ENCODE measurements at regions not wholly inside any gene's neighbourhood (a gene's known extent, or its start where the extent isn't known, plus 50 kb on each side); places are given as distances from the start of the nearest gene placed in this dataset.

DNA sequence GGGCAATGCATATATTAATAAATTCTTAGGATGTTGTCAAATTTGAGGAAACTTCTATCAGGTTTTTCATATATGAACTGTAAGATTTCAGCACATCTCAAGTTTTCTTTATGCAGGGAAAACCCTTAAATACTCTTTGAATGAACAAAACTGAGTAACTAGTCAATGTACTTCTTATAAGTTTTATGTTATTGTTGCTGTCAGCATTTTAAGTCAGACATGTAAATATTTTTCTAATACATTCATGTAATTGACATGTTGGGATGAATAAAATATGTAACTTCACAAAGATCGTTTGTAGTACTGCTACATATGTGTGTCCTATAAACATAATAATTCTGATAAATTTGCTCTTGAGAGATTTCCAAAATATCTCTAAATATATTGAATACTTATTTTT lies 109.6 kb downstream of the BMP4 start:
- TF ChIP-seq, protein P1, sequence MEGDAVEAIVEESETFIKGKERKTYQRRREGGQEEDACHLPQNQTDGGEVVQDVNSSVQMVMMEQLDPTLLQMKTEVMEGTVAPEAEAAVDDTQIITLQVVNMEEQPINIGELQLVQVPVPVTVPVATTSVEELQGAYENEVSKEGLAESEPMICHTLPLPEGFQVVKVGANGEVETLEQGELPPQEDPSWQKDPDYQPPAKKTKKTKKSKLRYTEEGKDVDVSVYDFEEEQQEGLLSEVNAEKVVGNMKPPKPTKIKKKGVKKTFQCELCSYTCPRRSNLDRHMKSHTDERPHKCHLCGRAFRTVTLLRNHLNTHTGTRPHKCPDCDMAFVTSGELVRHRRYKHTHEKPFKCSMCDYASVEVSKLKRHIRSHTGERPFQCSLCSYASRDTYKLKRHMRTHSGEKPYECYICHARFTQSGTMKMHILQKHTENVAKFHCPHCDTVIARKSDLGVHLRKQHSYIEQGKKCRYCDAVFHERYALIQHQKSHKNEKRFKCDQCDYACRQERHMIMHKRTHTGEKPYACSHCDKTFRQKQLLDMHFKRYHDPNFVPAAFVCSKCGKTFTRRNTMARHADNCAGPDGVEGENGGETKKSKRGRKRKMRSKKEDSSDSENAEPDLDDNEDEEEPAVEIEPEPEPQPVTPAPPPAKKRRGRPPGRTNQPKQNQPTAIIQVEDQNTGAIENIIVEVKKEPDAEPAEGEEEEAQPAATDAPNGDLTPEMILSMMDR (conservative IDR thresholded peaks at IDR 0.05 in 1 of 2, IDR thresholded peaks at IDR 0.05 in 1 of 2; ENCODE audit: low read depth in 1 of 2, low read length in 2 of 2), result no peak
- no peak for TF ChIP-seq EZH2 (IDR thresholded peaks at IDR 0.05; ENCODE audit: low read length, missing control alignments)
- Histone ChIP-seq H4K20me1 (ENCODE audit: control insufficient read depth, extremely low read depth, insufficient read depth, low read length) (no peaks in the 10 kb centered on the region), H2AFZ (ENCODE audit: low read length) (no peak overlapping the region), H3K4me3 (replicated peaks in 1 of 4; ENCODE audit: control extremely low read depth in 1 of 4, insufficient read depth in 1 of 4, low read depth in 3 of 4, low read length in 4 of 4) (no peak overlapping the region), H3K36me3 (ENCODE audit: control insufficient read depth, insufficient read depth, low read length) (no peaks in the 10 kb centered on the region), H3K4me1 (ENCODE audit: control insufficient read depth, extremely low read depth, insufficient read depth, low read length) (no peaks in the 10 kb centered on the region), H3K4me2 (ENCODE audit: extremely low read depth, insufficient read depth, low read length) (no peak overlapping the region), H3K9me3 (ENCODE audit: control insufficient read depth, insufficient read depth, low read depth, low read length) (no peaks in the 10 kb centered on the region), H3K79me2 (ENCODE audit: control insufficient read depth, insufficient read depth, low read length) (no peaks in the 10 kb centered on the region), H3K27ac (ENCODE audit: insufficient read depth, low read length) (no peak overlapping the region), H3K9ac (ENCODE audit: insufficient read depth, low read length) (no peak overlapping the region), H3K27me3 (ENCODE audit: control insufficient read depth, insufficient read depth, low read length) (no peaks in the 10 kb centered on the region)
- no peak for DNase-seq (ENCODE audit: low read depth in 2 of 2)

DNA sequence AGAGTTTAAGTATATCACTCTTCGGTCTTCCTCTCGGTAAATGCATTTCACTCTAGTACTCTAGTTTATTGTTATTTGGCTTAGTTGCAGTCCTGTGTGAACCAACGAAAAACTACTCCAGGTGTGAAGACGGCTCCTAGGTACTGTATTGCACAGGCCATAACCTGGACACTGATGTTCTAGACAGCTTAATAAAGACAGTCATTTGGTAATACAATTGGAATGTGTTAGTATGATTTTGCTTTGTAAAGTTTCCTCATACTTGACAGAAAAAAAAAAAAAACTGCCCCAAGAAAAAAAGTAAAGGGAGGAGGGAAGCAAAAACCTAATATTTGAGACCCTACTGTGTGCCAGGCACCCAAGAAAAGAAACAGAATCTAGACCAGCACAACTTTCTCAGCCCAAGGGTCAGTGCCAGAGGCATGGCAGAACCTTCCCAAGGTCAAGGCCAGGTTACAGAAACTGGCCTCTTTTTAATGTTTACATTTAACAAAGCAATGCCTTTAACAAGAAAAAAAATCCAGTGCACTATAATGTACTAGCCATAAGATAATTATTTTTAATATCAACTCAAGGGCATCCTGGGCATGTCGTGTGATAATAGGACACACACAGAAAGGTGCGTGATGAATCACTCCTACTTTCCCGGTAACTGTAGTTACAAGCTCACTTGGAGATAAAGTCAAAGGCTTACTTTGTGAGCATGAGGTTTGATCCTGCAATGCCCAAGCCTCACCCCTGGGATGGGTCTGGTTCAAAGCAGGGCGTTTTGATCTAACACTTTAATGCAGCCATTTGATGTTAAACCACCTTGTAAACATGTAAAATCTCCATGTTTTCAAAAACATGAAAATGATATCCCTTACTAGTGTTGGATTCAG lies 110.6 kb downstream of the BMP4 start:
- no peak overlapping the region for H3K4me2 ChIP-seq (ENCODE audit: extremely low read depth, insufficient read depth, low read length)
- H3K79me2 ChIP-seq (ENCODE audit: control insufficient read depth, insufficient read depth, low read length), result no peaks in the 10 kb centered on the region
- no peaks in the 10 kb centered on the region for H3K9me3 ChIP-seq (ENCODE audit: control insufficient read depth, insufficient read depth, low read depth, low read length)
- H3K4me1 ChIP-seq (ENCODE audit: control insufficient read depth, extremely low read depth, insufficient read depth, low read length), result no peaks in the 10 kb centered on the region
- no peak overlapping the region for H2AFZ ChIP-seq (ENCODE audit: low read length)
- no peak overlapping the region for H3K9ac ChIP-seq (ENCODE audit: insufficient read depth, low read length)
- DNase-seq (ENCODE audit: low read depth in 2 of 2), result no peak
- no peaks in the 10 kb centered on the region for H3K36me3 ChIP-seq (ENCODE audit: control insufficient read depth, insufficient read depth, low read length)
- H3K27me3 ChIP-seq (ENCODE audit: control insufficient read depth, insufficient read depth, low read length), result no peaks in the 10 kb centered on the region
- no peaks in the 10 kb centered on the region for H4K20me1 ChIP-seq (ENCODE audit: control insufficient read depth, extremely low read depth, insufficient read depth, low read length)
- H3K27ac ChIP-seq (ENCODE audit: insufficient read depth, low read length), result no peak overlapping the region
- TF ChIP-seq EZH2 (IDR thresholded peaks at IDR 0.05; ENCODE audit: low read length, missing control alignments), result no peak
- TF ChIP-seq, protein P1 (conservative IDR thresholded peaks at IDR 0.05 in 1 of 2, IDR thresholded peaks at IDR 0.05 in 1 of 2; ENCODE audit: low read depth in 1 of 2, low read length in 2 of 2), result no peak
- H3K4me3 ChIP-seq (replicated peaks in 1 of 4; ENCODE audit: control extremely low read depth in 1 of 4, insufficient read depth in 1 of 4, low read depth in 3 of 4, low read length in 4 of 4), result no peak overlapping the region

DNA sequence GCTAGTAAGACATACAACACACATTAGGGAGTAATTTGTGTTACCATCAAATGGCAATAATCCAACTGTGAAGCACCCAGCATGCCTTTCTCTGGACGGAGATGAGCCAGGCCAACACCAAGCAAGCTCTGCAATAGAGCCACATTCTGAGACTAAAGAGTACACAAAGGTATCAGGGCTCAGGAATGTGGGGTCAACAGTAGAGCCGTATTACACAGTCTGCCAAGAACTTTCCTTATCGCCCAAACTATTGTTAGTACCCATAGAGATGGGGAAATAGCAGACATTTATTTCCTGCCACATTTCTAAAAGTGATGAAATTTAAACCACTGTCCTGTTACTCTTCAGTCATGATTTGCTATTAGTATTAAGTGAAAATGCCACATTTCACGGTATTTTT lies 113.7 kb downstream of the BMP4 start:
- Histone ChIP-seq H3K9me3 (ENCODE audit: control insufficient read depth, insufficient read depth, low read depth, low read length) (no peaks in the 10 kb centered on the region), H3K4me1 (ENCODE audit: control insufficient read depth, extremely low read depth, insufficient read depth, low read length) (no peaks in the 10 kb centered on the region), H3K4me3 (replicated peaks in 1 of 4; ENCODE audit: control extremely low read depth in 1 of 4, insufficient read depth in 1 of 4, low read depth in 3 of 4, low read length in 4 of 4) (no peak overlapping the region), H3K36me3 (ENCODE audit: control insufficient read depth, insufficient read depth, low read length) (no peaks in the 10 kb centered on the region), H3K27me3 (ENCODE audit: control insufficient read depth, insufficient read depth, low read length) (no peaks in the 10 kb centered on the region), H2AFZ (ENCODE audit: low read length) (no peak overlapping the region), H3K27ac (ENCODE audit: insufficient read depth, low read length) (no peak overlapping the region), H3K79me2 (ENCODE audit: control insufficient read depth, insufficient read depth, low read length) (no peaks in the 10 kb centered on the region), H3K9ac (ENCODE audit: insufficient read depth, low read length) (no peak overlapping the region), H4K20me1 (ENCODE audit: control insufficient read depth, extremely low read depth, insufficient read depth, low read length) (no peaks in the 10 kb centered on the region), H3K4me2 (ENCODE audit: extremely low read depth, insufficient read depth, low read length) (no peak overlapping the region)
- DNase-seq (ENCODE audit: low read depth in 2 of 2), result peak in 1 of 2 donors; percentile 89
- TF ChIP-seq, protein P1 (conservative IDR thresholded peaks at IDR 0.05 in 1 of 2, IDR thresholded peaks at IDR 0.05 in 1 of 2; ENCODE audit: low read depth in 1 of 2, low read length in 2 of 2), result no peak
- TF ChIP-seq EZH2 (IDR thresholded peaks at IDR 0.05; ENCODE audit: low read length, missing control alignments), result no peak

All from fibroblast of lung (primary cell).